HG03520 (cell line): ENCODE measurements at regions not wholly inside any gene's neighbourhood (a gene's known extent, or its start where the extent isn't known, plus 50 kb on each side); places are given as distances from the start of the nearest gene placed in this dataset.
"Not testable (repeated sequence)": the region's sequence is repeated elsewhere in the genome, so short reads cannot be mapped to it uniquely, and the experiment has no call there.

Experiments used
- ATAC-seq: cut with Tn5 transposase; IDR thresholded peaks from one replicate; pipeline ENCODE4 v1.9.1; 2021; ENCODE audit warnings: mild to moderate bottlenecking, moderate library complexity; ENCODE audit not compliant: unreplicated experiment

DNA sequence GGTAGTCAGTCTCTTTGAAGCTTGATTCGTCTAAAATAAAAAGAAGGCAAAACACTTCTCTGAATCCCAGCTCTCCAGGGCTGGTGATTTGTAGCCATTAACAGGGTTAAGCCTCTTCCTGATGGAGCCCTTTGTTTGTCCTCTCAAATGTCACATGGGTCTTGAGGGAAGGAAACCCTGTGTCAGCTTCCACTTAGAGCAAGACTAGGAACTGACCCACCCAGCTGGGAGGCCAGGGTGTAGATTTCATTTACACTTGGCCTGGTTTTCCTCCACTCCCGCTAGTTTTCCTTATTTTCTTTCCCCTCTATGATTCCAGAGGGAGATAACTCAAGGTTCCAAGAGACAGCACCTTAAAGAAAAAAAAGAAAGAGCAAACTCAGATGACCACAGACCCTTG, 230.5 kb upstream of the EGLN3 start:
- no peak for ATAC-seq

DNA sequence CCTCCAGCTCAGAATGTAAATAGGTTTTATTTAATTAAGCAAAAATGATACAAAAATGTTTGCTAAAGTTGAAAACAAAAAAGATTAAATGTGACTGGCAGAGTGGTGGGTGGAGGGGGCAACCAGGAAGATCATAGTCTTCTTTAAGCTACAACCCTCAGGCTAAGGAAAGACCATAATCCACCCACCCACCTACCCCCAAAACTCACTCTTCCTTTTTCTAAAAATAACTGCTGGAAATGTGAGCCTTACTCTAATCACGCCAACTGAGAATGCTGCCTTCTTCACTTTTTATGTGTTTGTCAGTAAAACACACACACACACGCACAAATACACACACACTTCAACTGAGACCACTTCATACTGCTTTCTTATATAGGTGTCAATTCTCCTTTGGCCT, 230.0 kb upstream of the EGLN3 start:
- ATAC-seq = no peak

DNA sequence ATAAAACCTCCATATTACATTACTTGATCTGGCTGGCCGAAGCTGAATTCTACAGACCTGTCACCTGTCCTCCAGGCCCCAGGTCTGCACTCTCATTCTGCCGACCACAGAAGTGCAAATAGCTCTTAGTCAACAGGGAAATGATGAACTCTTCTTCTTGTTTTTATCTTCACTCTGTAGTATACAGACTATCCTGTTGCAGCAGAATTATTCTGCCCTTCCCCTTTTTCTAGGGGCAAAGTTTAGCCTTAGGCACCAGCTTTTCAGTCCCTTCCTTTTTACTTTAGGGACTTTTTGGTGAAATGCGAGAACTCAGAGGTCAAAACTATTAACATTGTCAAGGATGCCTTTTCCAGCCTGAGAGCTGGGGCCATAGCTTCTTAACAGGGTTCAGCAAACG, 229.6 kb upstream of the EGLN3 start:
- no peak for ATAC-seq

DNA sequence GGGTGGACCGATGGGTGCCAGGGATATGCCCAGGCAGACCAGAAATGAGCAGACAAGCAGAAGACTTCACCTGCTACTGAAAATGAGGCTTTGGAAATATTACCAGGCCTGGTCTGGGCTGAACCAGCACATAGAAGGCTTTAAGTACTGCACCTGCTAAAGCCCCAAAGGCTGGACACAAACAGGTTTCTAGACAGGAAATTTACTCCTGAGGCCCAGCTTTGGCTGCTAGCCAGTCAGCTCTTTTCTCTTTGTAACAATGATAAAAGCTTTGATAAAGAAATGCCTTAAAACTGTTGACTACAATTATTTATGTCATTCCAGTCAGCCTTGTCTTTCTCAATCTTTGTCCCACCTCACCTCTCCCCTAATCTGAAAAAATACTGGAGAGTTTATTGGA, 228.9 kb upstream of the EGLN3 start:
- ATAC-seq = no peak

DNA sequence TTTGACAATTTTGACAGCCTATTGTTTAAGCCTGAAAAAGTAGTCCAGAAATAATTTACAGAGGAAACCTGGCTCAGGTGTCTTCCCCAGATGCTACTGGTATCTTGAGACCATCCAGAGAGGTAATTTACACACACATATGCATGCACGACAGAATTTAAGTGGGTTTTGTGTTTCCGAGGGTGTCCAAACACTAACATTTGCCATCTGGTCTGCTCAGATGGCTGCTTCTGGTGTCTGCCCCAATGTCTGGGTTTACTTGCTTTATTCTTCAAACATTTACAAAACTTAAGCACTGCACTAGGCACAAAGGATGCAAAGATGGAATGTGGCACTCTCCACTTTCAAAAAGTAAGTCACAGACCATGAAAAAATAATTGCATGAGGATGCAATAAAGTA, 226.6 kb upstream of the EGLN3 start:
- ATAC-seq = no peak

DNA sequence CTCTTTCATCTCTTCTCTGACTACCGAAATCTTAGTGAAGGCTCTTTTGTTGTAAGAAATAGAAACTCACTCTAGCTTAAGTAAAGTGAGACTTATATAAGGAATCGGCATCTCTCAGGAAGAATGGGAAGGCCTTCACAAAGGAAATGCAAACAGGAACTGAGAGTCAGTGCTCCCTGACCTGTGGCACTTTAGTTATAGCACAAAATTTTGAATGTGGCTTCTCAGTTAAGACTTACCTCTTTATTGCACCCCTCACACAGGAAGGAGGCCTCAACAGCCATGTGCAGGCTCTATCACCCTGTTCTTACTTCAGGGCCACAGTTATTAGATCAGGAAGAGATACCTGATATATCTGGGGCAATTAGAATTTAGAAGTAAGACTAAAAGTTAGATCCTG, 224.7 kb upstream of the EGLN3 start:
- no peak for ATAC-seq

DNA sequence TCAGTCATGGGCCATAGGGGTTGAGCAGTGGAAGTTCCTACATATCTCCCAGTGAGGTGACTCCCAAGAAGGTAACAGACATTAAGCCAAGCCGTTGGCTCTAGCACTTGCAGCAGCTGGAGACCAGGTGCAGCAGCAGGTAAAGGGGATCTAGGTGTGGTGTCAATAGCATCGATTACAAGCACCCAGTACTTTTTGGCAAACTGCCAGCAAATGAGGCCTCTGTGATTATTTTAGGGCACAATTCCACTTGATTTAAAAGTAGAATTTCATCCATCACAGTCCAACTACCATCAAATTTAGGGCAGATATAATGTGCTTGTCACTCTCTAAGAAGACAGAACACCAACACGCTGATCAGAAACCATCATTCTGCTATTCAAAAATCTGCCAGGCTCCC, 224.1 kb upstream of the EGLN3 start:
- no peak for ATAC-seq

DNA sequence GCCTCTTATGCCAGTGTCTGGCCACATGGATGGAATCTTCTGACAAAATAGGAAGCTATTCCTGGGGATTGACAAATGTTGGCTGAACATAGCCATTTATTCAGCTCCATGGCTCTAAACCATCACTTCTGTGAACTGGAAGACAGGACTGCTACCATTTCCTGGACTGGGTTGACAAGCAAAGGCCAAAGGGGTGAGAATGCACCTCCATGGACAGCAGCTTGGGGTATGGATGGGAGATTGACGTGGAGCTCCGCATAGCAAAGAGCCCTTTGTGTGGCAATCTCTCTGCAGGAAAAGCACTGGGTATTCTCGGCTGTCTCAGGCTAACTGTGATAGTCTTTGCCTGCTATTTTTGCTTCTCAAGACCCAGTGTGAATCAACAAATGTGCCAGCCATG, 223.0 kb upstream of the EGLN3 start:
- ATAC-seq = no peak

DNA sequence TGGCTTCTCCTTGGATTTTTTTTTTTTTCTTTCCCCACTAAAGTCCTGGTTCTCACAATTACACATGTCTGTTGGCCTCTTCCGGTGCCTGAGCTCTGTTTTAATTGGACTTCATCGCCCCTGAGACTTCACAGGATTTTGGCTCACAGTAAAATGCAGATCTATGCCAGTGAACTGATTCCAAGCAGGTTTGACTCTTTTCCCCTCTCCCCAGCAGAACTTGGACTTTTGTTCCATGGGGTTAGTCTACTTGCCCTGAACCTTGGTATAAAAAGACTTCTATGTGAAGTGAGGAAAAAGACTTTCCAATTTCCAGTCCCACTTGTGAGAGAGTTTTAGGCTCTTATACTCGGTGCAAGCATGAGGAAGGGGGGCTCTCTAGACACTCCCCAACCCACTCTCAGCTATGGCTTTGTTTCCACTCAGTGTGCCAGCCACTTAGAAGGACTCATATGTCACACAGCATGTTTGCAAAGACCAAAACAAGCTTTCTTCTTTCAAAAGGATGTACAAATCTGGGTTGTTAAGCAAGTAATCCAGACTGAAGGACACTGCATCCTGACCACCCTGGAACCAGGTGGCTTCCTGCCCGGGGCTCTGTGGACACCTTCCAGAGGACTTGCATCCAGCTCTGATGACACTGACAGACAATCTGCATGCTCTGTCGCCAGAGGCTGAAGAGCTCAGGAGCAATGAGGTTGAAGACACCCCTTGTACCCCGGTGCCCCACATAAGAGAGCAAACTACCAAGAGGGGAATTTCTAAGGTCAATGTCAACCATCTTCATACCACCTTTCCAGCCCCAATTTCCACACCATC, 221.9 kb upstream of the EGLN3 start:
- ATAC-seq = no peak

DNA sequence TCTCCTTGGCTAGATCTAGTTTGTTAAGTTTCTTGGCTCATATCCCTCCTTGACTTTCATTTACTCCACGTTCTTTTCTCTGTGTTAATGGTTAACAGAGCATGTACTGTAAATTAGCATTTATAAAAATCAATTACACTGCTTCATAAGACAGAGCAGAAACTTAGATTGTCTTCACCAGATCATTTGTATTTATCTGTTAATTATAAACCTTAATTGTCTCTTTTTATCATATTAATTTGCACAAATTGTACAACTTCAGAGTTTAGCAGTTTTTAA, 221.2 kb upstream of the EGLN3 start:
- no peak for ATAC-seq

DNA sequence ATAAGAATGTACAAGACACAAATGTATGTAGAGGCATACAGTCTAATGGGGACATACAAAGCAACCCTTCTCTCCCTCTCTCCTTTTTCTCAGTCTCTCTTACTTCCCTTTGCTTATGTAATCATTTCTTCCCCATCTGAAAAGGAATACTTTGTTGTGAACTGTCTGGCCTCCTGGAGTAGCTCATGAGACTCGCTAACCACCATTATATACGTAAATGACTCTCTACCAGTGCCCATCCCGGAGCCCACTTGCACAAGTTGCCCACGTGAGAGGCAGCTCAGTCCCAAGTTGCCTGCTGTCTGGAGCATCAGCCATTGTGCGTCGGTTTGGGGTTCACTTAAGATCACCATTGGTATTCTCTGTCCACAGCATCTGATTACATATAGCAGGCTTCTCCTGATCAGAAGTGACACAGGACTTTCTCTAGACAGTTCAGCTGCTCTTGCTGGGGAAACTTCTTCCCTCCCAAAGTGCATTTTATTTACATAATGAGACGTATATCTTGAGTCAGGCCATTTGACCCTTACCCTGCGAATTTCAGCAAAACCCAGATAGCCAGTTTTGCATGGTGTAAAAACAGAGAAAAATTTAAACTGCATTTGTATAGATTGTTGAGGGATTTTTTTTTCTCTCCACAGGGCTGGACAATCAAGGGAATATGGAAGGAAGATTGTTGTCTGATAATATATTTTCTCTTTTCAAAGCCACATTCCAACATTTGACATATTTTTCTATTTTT, 220.7 kb upstream of the EGLN3 start:
- ATAC-seq = no peak

DNA sequence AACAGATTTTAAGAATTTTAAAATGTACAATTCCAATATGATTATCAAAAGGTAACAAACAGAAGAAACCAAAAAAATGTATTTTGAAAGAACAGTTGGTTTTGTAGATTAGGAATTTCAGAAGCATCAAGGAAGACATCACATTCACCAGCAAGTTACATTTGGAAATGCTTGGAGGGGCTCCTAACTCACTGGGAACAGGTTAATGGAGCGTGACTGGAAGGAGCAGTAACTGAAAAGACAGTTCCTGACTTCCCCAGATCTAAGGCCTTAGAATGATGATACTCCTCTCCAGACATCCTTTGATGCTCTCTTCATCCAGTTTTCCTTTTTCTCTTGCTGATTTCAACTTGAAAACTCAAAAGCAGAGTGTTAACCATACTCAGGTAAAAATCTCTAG, 220.0 kb upstream of the EGLN3 start:
- no peak for ATAC-seq

DNA sequence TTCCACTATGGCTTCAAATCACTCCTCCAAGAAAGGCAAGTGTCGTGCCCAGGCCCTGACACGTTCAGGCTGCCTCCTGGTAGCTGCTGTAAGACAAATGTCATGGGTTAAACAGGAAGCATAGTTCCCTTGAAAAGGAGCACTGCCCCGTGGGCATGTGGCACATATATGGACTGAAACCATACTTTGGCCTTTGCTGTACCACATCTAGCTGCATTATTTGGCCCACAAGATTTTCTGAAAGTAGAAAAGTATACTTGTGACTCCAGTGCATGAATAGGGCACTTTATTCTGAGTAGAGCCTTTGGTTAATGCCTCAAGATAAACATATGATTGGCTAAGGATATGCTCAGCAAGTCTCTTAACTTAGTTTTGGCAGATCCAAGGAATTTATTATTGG, 218.7 kb upstream of the EGLN3 start:
- ATAC-seq = no peak

DNA sequence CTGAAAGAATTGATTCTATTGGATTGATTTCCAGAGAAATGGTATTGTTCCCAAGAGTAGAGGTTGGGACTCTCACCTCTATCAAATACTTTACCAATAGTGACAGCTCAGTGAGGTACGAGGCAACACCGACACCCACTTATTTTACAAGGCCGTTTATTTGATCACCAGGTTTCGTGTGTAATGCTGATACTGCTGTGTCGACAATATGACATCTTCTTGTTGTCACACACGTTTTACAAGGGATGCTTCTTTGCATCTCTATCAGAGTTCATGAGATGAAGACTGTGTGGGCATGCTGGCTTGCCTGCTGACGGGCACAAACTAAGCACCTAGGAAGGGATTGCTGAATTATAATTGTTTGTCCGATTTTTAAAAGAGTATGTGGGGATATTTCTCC, 217.8 kb upstream of the EGLN3 start:
- no peak for ATAC-seq

DNA sequence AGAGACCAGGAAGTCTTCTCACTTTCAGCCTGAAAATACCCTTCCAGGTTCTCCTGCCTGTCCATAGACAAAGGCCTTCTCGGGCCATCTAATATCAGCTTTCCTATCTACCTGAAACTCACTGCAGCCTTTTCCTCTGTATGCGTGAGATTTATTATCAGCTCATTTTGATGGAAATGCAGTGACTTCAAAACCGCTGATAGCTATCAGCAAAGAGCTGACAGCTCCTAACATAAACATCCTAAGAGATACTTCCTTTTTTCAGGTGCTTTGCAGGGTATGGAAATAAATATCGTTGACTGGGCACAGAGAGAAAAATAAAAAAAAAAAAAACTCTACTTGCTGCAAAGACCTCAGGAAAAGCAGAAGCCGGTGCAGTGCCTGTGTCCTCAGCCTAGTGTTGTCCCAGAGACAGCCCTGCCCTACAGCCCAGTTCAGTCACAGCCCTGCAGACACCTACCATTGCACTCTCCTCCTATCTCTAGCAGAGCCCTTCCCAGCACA, 215.0 kb upstream of the EGLN3 start:
- ATAC-seq = no peak

DNA sequence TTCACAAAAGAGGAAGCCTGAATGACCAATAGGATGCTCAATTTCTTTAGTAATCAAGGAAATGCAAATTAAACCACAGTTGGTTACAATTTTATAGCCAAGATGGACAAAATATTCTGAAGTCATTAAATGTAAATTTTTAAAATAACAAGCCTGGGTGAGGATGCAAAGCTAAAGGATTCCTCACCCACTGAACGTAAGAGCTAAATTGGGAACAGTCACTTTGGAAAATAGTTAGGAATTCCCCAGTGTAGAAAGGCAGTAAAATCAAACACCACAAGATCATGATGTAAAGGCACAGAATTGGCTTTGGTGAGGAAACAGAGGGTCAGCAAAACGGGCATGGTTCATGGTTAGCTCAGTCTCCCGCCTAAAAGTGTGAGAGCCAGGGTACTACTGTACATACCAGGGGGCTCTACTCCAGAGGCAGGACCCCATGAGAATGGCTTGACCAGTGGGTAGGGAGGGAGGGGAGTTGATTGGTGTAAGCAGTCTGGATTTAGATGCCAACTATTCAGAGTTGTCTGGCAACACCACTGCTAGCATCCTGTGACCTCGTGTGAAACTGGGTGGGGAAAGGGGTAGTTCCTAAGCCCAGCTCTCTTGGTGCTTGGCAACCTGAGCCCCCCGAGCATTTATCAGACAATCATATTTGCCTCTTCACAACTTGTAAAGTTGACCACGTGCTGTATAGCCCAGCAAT, 213.4 kb upstream of the EGLN3 start:
- ATAC-seq = no peak

DNA sequence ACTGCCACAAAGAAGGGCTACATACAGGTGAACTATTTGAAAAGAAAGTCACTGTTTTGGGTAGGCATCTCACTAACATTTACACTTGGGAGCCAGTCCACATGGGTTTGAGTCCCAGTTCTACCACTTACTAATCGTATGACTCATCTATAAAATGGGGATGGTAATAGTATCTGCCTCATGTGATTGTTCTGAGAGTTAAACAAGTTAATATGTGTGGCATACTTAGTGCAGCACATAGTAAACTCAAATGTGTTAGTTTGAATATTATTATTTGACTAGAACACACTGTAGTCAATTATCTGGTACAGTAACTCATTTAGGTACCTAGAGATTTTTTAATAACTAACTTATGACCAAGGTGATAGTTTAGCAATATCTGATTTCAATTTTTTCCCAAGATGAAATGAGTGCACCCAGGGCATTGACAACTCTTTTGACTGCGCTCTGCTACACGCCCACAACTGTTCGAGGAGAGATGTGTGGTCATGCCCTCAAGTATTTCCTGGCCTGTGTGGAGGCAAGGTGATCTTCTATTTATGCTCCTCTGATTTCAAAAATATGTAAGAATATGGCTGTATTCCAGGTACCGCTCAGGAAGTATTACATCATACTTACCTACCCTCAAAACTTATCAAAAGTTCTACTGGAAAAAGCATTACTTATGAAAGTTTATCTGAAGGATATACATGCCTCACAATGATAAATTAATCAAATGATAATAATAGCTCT, 210.6 kb upstream of the EGLN3 start:
- no peak for ATAC-seq

DNA sequence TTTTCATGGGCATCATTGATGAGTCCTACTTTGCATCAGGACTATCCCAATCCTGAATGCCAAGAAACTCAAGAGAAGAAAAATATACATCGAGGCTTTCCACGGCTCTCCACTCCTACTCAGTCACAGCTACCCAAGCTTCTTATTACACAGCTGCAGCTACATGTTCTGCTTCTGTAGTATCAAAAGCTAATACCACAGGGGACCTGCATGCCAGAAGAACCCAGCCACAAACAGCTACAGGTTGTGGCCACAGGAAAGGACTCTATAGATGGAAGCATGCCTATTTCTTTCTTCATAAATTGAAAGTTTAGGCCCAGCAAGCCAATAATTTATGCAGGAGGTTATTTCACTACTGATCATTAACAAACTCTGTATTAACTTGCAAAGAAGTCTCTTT, 209.7 kb upstream of the EGLN3 start:
- ATAC-seq = no peak

DNA sequence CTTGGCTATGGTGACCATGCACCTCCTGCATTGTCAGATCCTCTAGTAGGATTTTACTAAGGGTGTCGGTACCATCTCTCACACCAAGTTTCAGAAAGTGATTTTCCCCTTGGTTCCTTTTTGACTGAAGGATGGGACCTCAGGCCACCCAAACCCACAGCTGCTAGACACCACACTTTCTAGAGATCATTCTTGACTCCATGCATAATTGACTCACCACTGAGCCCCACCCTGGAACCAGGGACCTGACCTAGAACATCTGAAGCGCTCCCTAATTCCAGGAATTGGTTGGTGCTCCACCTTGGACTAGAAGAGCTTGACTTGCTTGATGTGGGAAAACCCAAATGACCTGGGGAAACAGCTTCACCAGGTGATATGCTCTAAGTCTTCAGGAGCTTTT, 206.8 kb upstream of the EGLN3 start:
- ATAC-seq = no peak

DNA sequence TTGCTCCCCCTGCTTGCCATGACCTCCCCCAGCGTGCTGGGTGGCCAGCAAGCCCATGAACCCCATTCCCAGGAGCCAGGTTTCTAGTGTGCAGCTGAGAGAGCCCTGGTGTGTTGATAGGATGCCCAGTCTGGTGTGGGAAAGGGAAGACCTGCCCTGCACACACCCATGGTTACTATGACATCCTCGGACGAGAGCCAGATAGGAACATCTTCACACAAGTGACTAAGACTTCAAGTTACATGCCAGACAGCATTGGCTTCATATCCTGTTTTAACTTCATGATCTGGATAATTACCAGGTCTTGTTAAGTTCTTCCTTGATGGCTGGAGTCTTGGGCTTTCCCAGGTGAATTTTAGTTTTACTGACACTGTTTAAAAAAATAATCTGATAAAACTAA, 196.6 kb upstream of the EGLN3 start:
- no peak for ATAC-seq

DNA sequence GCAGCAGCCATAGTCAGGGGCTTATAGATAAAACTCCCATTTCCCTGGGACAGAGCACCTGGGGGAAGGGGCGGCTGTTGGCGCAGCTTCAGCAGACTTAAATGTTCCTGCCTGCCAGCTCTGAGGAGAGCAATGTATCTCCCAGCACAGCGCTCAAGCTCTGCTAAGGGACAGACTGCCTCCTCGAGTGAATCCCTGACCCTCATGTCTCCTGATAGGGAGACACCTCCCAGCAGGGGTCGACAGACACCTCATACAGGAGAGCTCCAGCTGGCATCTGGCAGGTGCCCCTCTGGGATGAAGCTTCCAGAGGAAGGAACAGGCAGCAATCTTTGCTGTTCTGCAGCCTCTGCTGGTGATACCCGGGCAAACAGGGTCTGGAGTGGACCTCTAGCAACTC, 189.3 kb upstream of the EGLN3 start:
- not testable (repeated sequence) for ATAC-seq
